ENCODE measurements at regions not wholly inside any gene's neighbourhood (a gene's known extent, or its start where the extent isn't known, plus 50 kb on each side); places are given as distances from the start of the nearest gene placed in this dataset.
"Not testable (repeated sequence)": the region's sequence is repeated elsewhere in the genome, so short reads cannot be mapped to it uniquely, and the experiment has no call there.

DNA sequence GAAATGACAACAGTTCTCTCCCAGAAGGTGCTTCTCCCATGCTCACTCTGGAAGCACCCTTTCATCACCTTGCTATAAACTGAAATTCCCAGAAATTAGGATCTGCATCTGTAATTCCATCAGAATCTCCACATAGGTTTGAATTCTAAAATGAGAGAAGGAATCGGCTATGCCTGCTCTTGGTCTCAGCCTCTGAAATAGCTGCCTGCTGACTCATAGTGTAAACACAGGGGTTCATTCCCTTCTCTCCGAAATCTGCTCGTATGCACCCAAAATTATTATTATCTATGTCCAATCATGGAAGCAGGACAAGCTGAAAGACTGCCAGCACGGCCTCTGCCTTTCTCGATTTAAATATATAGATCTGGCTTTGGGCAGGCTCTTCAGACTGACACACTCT lies 74.6 kb upstream of the TAB2 start:
- no peak overlapping the region for H3K27ac ChIP-seq
- TF ChIP-seq, protein P1, sequence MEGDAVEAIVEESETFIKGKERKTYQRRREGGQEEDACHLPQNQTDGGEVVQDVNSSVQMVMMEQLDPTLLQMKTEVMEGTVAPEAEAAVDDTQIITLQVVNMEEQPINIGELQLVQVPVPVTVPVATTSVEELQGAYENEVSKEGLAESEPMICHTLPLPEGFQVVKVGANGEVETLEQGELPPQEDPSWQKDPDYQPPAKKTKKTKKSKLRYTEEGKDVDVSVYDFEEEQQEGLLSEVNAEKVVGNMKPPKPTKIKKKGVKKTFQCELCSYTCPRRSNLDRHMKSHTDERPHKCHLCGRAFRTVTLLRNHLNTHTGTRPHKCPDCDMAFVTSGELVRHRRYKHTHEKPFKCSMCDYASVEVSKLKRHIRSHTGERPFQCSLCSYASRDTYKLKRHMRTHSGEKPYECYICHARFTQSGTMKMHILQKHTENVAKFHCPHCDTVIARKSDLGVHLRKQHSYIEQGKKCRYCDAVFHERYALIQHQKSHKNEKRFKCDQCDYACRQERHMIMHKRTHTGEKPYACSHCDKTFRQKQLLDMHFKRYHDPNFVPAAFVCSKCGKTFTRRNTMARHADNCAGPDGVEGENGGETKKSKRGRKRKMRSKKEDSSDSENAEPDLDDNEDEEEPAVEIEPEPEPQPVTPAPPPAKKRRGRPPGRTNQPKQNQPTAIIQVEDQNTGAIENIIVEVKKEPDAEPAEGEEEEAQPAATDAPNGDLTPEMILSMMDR (conservative IDR thresholded peaks at IDR 0.05) = no peak

DNA sequence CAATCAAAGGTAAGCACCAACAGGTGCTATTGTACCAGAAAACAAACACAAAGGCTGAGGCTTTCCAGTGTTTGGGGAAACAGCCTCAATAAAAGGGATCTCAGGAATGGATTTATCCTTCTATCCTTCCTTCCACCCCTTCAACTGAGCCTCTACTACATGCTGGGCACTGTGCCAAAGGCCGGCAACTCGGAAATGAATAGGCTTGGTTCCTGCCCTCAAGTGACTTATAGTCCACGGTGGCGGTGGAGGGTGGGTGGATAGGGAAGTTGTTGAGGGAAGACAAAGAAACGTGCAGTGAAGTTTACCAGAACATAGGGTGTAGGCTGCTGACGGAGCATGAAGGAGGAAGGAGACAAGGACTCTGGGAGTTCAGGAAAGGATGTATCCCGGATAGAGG lies 73.4 kb upstream of the TAB2 start:
- no peak overlapping the region for H3K27ac ChIP-seq
- TF ChIP-seq, protein P1 (conservative IDR thresholded peaks at IDR 0.05) = no peak

DNA sequence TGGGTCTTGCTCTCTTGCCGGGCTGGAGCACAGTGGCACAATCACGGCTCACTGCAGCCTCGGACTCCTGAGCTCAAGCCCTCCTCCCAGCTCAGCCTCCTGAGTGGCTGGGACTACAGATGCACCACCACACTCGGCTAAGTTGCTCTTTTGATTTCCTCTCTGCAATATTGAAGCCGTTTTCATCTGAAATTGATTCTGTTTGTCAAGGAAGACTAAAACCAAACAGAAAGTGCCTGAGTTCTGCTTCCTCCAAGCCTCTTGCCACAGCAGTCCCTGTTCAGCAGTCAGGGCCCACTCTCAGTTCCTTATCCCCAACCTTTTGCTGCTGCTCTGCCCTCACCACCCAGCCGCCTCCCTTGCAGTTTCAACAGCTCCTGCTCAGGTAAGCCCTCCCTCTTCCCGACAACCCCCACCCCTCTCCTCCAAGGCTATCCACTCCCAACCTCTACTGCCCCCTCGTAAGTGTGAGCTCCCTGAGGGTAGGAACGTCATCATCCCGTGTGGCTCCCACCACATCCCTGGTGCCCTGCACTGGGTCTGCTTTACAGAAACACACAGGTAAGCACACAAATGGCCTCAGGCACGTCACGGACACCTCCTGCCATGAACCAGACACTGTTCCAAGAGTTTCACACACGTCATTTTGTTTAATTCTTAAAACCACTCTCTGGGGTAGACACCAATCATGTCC lies 70.7 kb upstream of the TAB2 start:
- H3K27ac ChIP-seq = no peak overlapping the region
- TF ChIP-seq, protein P1 (conservative IDR thresholded peaks at IDR 0.05) = no peak

GRCh38 chr6:149247385-149247763 lies 70.1 kb upstream of the TAB2 start:
- H3K27ac ChIP-seq = no peak overlapping the region
- TF ChIP-seq, protein P1 (conservative IDR thresholded peaks at IDR 0.05) = no peak

GRCh38 chr6:149248263-149248662 lies 69.2 kb upstream of the TAB2 start:
- H3K27ac ChIP-seq = not testable (repeated sequence)

- no peak overlapping the region for H3K27ac ChIP-seq
- TF ChIP-seq, protein P1 (conservative IDR thresholded peaks at IDR 0.05) = no peak
Measured at GRCh38 chr6:149248693-149249369, 68.7 kb upstream of the TAB2 start.

DNA sequence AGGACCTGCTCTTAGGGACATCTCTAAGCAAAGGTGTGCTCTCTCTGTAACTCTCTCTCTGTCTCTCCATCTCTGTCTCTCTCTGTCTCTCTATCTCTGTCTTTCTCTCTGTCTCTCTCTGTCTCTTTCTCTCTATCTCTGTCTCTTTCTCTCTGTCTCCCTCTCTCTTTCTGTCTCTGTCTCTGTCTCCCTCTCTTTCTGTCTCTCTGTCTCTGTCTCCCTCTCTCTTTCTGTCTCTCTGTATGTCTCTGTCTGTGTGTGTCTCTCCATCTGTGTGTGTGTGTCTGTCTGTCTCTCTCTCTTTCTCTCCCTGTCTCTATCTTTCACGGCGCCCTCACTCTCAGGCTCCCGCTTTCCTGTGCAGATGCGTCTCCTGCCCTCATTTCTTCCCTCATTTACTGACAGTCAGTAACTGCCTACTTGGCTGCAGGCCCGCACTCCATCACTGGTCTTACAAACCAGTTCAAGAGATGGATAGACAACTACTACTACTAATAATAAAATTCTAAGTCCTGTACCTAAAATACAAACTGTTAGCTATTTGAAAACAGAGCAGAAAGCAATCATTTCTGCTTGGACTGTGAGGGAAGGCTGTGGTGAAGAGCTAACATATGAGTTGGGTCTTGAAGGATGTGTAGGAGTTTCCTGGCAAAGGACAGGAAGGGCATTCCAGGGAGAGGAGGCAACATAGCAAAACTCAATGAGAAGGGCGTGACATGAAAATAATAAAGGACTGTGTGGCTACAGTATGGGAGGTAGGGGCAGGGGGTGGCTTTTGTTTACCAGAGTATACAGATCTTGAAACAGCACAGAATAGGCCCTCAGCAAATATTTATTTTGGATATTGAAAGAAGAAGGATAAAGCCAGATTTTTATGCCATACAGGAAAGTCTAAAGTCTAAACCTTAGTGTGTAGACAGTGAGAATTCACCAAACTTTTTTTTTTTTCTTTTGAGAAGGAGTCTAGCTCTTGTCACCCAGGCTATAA lies 67.8 kb upstream of the TAB2 start:
- H3K27ac ChIP-seq = no peak overlapping the region

More for the DNA sequence above, 67.8 kb upstream of the TAB2 start:
- TF ChIP-seq, protein P1 (conservative IDR thresholded peaks at IDR 0.05) = no peak
